ENCODE measurements at regions not wholly inside any gene's neighbourhood (a gene's known extent, or its start where the extent isn't known, plus 50 kb on each side); places are given as distances from the start of the nearest gene placed in this dataset.

DNA sequence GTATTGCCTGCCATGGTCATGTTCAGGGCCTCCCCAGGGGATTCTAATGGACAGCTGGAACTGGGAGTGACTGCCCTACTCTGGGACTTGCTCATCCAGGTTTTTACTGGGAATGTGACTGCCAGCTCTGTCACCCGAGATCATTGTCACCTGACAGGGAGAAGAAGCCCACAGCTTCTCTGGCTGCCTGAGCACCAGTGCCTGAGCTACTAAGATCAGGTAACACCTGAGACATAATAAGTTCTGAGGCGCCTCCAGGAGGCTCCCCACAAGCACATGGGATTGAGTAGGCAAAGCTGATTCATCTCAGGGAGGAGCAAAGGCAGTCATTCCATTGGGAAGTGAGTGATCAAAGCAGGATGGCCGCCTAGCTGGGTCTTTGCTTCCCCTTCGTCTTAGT is 84.2 kb upstream of the GALNT18 start:
- WGBS, 2 donors, result 80% methylated on average over 4 of the region's 4 CpGs
- Histone ChIP-seq H3K27me3 (ENCODE audit: control insufficient read depth in 1 of 2, insufficient read depth in 2 of 2, low read length in 2 of 2) (no peaks in the 10 kb centered on the region), H3K9me3 (ENCODE audit: control insufficient read depth in 2 of 2, insufficient read depth in 1 of 2, low read depth in 1 of 2, low read length in 1 of 2) (no peaks in the 10 kb centered on the region), H3K4me1 (ENCODE audit: control insufficient read depth in 2 of 2, insufficient read depth in 2 of 2, low read length in 1 of 2) (no peaks in the 10 kb centered on the region), H3K4me3 (ENCODE audit: low read depth in 1 of 2, low read length in 2 of 2) (no peak overlapping the region), H3K27ac (ENCODE audit: low read depth in 2 of 2, low read length in 1 of 2) (no peak overlapping the region), H3K36me3 (ENCODE audit: control insufficient read depth in 2 of 2, insufficient read depth in 2 of 2, low read length in 1 of 2) (no peaks in the 10 kb centered on the region)

DNA sequence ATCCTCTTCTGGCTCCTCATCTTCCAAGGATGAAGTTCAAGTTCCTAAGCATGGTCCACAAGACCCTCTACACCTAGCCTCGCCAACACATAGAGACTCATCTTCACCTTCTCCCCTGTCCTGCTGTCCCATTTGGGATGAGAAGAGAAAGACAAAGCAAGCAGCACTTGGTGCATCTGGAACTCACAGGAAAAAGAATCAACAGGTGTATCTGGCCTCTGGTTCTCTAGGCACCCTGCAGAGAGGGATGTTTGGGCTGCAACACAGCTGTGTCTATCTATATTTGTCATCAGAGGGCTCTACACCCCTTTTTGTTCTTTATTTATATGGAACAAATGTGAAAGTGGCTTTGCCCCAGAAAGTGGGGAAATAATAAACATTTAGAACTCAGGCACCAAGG is 82.1 kb upstream of the GALNT18 start:
- Histone ChIP-seq H3K9me3 (ENCODE audit: control insufficient read depth in 2 of 2, insufficient read depth in 1 of 2, low read depth in 1 of 2, low read length in 1 of 2) (no peaks in the 10 kb centered on the region), H3K4me3 (ENCODE audit: low read depth in 1 of 2, low read length in 2 of 2) (no peak overlapping the region), H3K36me3 (ENCODE audit: control insufficient read depth in 2 of 2, insufficient read depth in 2 of 2, low read length in 1 of 2) (no peaks in the 10 kb centered on the region), H3K27me3 (ENCODE audit: control insufficient read depth in 1 of 2, insufficient read depth in 2 of 2, low read length in 2 of 2) (no peaks in the 10 kb centered on the region), H3K4me1 (ENCODE audit: control insufficient read depth in 2 of 2, insufficient read depth in 2 of 2, low read length in 1 of 2) (no peaks in the 10 kb centered on the region), H3K27ac (ENCODE audit: low read depth in 2 of 2, low read length in 1 of 2) (no peak overlapping the region)
- 88 to 90% methylated on average over 1 of the region's 1 CpG for WGBS, 2 donors

DNA sequence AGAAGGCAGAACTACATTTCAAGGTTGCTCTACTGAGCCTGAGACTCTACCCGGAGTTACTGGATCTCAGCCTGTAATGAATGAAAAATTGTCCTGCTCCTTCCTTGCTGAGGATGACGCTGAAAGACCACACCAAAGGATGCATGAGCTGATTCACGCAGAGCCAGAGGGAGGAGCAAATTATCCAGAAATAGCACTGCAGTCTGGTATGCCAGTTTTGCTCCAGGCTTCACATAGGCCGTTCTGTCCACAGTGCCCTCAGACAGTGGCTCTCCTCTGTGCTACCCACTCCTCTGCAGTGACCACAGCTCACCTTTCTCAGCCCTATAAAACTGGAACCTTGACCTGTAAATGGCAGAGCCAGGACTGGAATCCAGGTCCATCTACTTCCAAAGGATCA is 79.3 kb upstream of the GALNT18 start:
- Histone ChIP-seq H3K9me3 (ENCODE audit: control insufficient read depth in 2 of 2, insufficient read depth in 1 of 2, low read depth in 1 of 2, low read length in 1 of 2) (no peaks in the 10 kb centered on the region), H3K27ac (ENCODE audit: low read depth in 2 of 2, low read length in 1 of 2) (no peak overlapping the region), H3K27me3 (ENCODE audit: control insufficient read depth in 1 of 2, insufficient read depth in 2 of 2, low read length in 2 of 2) (no peaks in the 10 kb centered on the region), H3K4me1 (ENCODE audit: control insufficient read depth in 2 of 2, insufficient read depth in 2 of 2, low read length in 1 of 2) (no peaks in the 10 kb centered on the region), H3K4me3 (ENCODE audit: low read depth in 1 of 2, low read length in 2 of 2) (no peak overlapping the region), H3K36me3 (ENCODE audit: control insufficient read depth in 2 of 2, insufficient read depth in 2 of 2, low read length in 1 of 2) (no peaks in the 10 kb centered on the region)
- 44 to 46% methylated on average over 4 of the region's 4 CpGs for WGBS, 2 donors

DNA sequence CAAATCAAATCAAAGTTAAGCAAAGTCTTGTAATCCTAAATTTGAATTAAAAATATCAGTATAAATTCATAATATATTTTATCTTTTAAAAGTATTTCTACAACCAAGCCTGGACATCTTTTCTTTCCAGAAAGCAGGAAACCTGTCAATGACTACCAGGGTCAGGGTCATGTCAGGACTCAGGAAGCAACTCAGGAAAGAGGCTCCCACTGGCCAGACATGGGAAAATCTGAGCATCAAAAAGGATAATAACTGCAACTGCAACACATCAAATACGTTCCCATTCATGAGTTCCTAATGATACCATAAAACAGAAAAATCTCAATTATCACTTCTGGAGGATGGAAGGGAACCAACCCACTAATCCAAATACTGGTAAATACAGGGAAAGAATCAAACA is 76.0 kb upstream of the GALNT18 start:
- no peaks in the 10 kb centered on the region for H3K27me3 ChIP-seq (ENCODE audit: control insufficient read depth in 1 of 2, insufficient read depth in 2 of 2, low read length in 2 of 2)
- H3K27ac ChIP-seq (ENCODE audit: low read depth in 2 of 2, low read length in 1 of 2), result no peak overlapping the region
- no peak overlapping the region for H3K4me3 ChIP-seq (ENCODE audit: low read depth in 1 of 2, low read length in 2 of 2)
- no peaks in the 10 kb centered on the region for H3K9me3 ChIP-seq (ENCODE audit: control insufficient read depth in 2 of 2, insufficient read depth in 1 of 2, low read depth in 1 of 2, low read length in 1 of 2)
- 65 to 85% methylated on average over 1 of the region's 1 CpG for WGBS, 2 donors
- H3K36me3 ChIP-seq (ENCODE audit: control insufficient read depth in 2 of 2, insufficient read depth in 2 of 2, low read length in 1 of 2), result no peaks in the 10 kb centered on the region
- H3K4me1 ChIP-seq (ENCODE audit: control insufficient read depth in 2 of 2, insufficient read depth in 2 of 2, low read length in 1 of 2), result no peaks in the 10 kb centered on the region

DNA sequence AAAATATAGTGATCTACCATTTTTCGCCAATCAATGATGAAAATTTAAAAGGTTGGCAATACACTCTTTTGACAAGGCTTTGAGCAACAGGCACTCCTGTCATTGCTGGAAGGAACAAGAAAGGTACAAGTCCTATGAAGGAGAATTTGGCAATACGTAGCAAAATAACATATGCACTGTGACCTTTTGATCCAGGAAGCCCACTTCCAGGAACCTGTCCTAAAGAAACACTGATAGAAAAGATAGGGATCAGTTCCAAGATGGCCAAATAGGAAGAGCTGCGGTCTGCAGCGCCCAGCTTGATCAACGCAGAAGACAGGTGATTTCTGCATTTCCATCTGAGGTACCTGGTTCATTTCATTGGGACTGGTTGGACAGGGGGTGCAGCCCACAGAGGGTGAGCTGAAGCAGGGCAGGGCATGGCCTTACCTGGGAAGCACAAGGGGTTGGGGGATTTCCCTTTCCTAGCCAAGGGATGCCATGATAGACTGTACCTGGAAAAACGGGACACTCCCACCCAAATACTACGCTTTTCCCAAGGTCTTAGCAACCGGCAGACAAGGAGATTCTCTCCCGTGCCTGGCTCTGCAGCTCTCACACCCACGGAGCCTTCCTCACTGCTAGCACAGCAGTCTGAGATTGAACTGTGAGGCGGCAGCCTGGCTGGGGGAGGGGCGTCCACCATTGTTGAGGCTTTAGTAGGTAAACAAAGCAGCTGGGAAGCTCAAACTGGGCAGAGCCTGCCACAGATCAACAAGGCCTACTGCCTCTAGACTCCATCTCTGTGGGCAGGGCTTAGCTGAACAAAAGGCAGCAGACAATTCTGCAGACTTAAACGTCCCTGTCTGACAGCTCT is 69.7 kb upstream of the GALNT18 start:
- no peaks in the 10 kb centered on the region for H3K36me3 ChIP-seq (ENCODE audit: control insufficient read depth in 2 of 2, insufficient read depth in 2 of 2, low read length in 1 of 2)
- WGBS, 2 donors, result 61 to 66% methylated on average over 13 of the region's 13 CpGs
- no peaks in the 10 kb centered on the region for H3K27me3 ChIP-seq (ENCODE audit: control insufficient read depth in 1 of 2, insufficient read depth in 2 of 2, low read length in 2 of 2)
- no peaks in the 10 kb centered on the region for H3K4me1 ChIP-seq (ENCODE audit: control insufficient read depth in 2 of 2, insufficient read depth in 2 of 2, low read length in 1 of 2)
- no peaks in the 10 kb centered on the region for H3K9me3 ChIP-seq (ENCODE audit: control insufficient read depth in 2 of 2, insufficient read depth in 1 of 2, low read depth in 1 of 2, low read length in 1 of 2)
- no peak overlapping the region for H3K4me3 ChIP-seq (ENCODE audit: low read depth in 1 of 2, low read length in 2 of 2)
- H3K27ac ChIP-seq (ENCODE audit: low read depth in 2 of 2, low read length in 1 of 2), result no peak overlapping the region

DNA sequence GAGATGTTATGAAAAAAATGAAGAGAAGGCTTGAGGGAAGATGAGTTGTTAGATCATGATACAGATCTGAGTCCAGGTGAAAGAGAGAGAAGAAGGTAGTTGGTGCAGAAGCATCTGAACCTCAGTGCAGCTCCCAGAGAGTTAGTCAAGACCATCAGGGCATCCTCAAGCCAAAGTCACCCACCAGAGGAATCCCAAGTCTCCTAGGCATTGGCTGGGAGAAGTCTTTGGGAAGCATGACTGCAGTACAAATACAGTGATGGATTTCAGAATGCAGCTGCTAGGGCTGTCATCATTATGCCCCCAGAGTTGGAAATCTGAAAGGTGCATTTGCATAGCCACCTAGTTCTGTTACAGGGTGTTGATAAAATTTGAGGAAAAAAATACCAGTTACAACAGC is 59.7 kb upstream of the GALNT18 start:
- no peaks in the 10 kb centered on the region for H3K9me3 ChIP-seq (ENCODE audit: control insufficient read depth in 2 of 2, insufficient read depth in 1 of 2, low read depth in 1 of 2, low read length in 1 of 2)
- no peaks in the 10 kb centered on the region for H3K27me3 ChIP-seq (ENCODE audit: control insufficient read depth in 1 of 2, insufficient read depth in 2 of 2, low read length in 2 of 2)
- H3K36me3 ChIP-seq (ENCODE audit: control insufficient read depth in 2 of 2, insufficient read depth in 2 of 2, low read length in 1 of 2), result no peaks in the 10 kb centered on the region
- H3K4me3 ChIP-seq (ENCODE audit: low read depth in 1 of 2, low read length in 2 of 2), result no peak overlapping the region
- no peak overlapping the region for H3K27ac ChIP-seq (ENCODE audit: low read depth in 2 of 2, low read length in 1 of 2)
- H3K4me1 ChIP-seq (ENCODE audit: control insufficient read depth in 2 of 2, insufficient read depth in 2 of 2, low read length in 1 of 2), result no peaks in the 10 kb centered on the region

DNA sequence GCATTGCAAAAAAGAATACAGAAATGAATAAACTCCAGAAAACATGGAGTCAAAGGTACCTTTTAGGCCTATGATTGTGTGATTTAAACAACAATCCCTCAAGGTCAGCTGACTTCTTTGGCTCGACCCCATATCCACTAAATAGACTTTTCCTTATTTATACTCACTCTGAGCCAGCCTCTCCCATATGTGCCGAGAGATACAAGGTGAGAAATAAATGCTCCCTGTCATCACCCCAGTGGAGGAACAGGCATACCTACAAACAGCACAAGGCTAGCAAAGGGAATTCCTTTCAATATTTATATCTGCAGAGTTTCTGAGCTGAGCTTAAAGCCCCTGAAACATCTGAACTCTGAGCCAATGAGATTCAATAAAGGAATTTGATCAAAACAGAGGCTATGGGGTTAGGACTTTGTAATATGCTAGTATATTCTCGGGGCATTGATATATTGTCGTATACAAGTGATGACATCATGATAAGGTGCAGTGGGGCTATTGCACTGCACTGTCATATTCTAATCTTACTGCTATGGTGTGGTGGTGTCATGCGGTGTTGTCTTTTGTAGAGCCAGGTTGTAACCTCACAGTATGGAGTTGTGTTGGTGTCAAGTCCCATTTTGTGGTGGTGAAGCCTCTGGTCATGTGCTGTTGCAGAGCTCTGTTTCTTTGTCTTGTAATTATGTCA is 56.0 kb upstream of the GALNT18 start:
- H3K9me3 ChIP-seq (ENCODE audit: control insufficient read depth in 2 of 2, insufficient read depth in 1 of 2, low read depth in 1 of 2, low read length in 1 of 2), result no peaks in the 10 kb centered on the region
- H3K4me3 ChIP-seq (ENCODE audit: low read depth in 1 of 2, low read length in 2 of 2), result no peak overlapping the region
- WGBS, 2 donors, result 82% methylated on average over 5 of the region's 5 CpGs
- H3K4me1 ChIP-seq (ENCODE audit: control insufficient read depth in 2 of 2, insufficient read depth in 2 of 2, low read length in 1 of 2), result no peaks in the 10 kb centered on the region
- no peaks in the 10 kb centered on the region for H3K27me3 ChIP-seq (ENCODE audit: control insufficient read depth in 1 of 2, insufficient read depth in 2 of 2, low read length in 2 of 2)
- H3K27ac ChIP-seq (ENCODE audit: low read depth in 2 of 2, low read length in 1 of 2), result no peak overlapping the region
- no peaks in the 10 kb centered on the region for H3K36me3 ChIP-seq (ENCODE audit: control insufficient read depth in 2 of 2, insufficient read depth in 2 of 2, low read length in 1 of 2)

DNA sequence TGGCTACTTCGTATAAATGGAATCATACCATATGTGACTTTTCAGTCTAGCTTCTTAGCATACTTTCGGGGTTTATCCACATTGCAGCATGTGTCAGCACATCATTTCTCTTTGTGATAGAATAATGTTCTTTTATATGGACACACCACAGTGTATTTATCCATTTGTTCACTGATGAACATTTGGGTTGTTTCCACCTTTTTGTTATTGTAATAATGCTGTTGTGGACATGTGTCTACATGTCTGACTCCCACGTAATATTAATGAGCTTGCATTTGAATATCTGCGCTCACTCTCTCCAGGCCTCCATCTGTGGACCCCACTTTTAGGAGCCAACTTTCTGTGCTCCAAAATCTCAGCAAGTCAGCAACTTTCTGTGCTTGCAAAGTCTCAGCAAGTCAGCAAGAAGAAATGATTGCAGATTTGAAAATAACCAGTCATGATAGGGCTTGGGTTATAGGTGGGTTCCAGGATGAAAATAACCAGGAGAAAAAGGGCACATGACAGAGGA is 53.9 kb upstream of the GALNT18 start:
- H3K4me1 ChIP-seq (ENCODE audit: control insufficient read depth in 2 of 2, insufficient read depth in 2 of 2, low read length in 1 of 2), result no peaks in the 10 kb centered on the region
- no peak overlapping the region for H3K27ac ChIP-seq (ENCODE audit: low read depth in 2 of 2, low read length in 1 of 2)
- no peaks in the 10 kb centered on the region for H3K36me3 ChIP-seq (ENCODE audit: control insufficient read depth in 2 of 2, insufficient read depth in 2 of 2, low read length in 1 of 2)
- H3K27me3 ChIP-seq (ENCODE audit: control insufficient read depth in 1 of 2, insufficient read depth in 2 of 2, low read length in 2 of 2), result no peaks in the 10 kb centered on the region
- H3K4me3 ChIP-seq (ENCODE audit: low read depth in 1 of 2, low read length in 2 of 2), result no peak overlapping the region
- peaks cover 0 to 3% of the 10 kb centered on the region in 2 donors for H3K9me3 ChIP-seq (ENCODE audit: control insufficient read depth in 2 of 2, insufficient read depth in 1 of 2, low read depth in 1 of 2, low read length in 1 of 2)
- 62 to 70% methylated on average over 4 of the region's 4 CpGs for WGBS, 2 donors

DNA sequence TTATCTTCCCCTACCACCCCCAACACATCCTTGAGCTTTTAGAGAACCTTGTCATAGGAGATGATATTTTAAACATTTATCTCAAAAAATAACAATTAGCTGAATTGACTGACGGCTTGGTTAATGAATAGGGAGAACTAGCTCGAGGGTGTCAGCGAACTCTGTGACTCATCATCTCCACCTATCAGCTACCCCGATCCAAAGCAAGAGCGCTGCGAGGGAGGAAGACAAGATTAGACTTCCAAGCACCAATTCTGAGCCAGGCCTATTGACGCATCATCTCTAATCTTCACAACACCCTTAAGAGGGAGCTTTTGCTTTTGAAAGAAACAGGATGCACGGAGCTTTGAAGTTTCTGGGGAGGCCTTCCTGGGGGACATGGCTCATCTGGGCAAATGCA is 51.0 kb upstream of the GALNT18 start:
- 59 to 74% methylated on average over 8 of the region's 8 CpGs for WGBS, 2 donors
- no peak overlapping the region for H3K27ac ChIP-seq (ENCODE audit: low read depth in 2 of 2, low read length in 1 of 2)

More for the DNA sequence above, 51.0 kb upstream of the GALNT18 start:
- peaks cover 0 to 3% of the 10 kb centered on the region in 2 donors for H3K9me3 ChIP-seq (ENCODE audit: control insufficient read depth in 2 of 2, insufficient read depth in 1 of 2, low read depth in 1 of 2, low read length in 1 of 2)
- no peak overlapping the region for H3K4me3 ChIP-seq (ENCODE audit: low read depth in 1 of 2, low read length in 2 of 2)
- H3K27me3 ChIP-seq (ENCODE audit: control insufficient read depth in 1 of 2, insufficient read depth in 2 of 2, low read length in 2 of 2), result no peaks in the 10 kb centered on the region
- no peaks in the 10 kb centered on the region for H3K4me1 ChIP-seq (ENCODE audit: control insufficient read depth in 2 of 2, insufficient read depth in 2 of 2, low read length in 1 of 2)
- H3K36me3 ChIP-seq (ENCODE audit: control insufficient read depth in 2 of 2, insufficient read depth in 2 of 2, low read length in 1 of 2), result no peaks in the 10 kb centered on the region

Data from esophagus (tissue), 2 donors.